IMR-90 (cell line): ENCODE measurements at regions not wholly inside any gene's neighbourhood (a gene's known extent, or its start where the extent isn't known, plus 50 kb on each side); places are given as distances from the start of the nearest gene placed in this dataset.

Experiments
- ATAC-seq: fragments of 200-7000 bp; cut with Tn5 transposase; 2 replicates; pipeline ENCODE4 v1.9.1; 2020; ENCODE audit warnings: low read depth, mild to moderate bottlenecking, moderate library complexity
- BruUV-seq: library from RNA; stranded (reverse); fragments of 400-500 nt; replicated peaks from 2 replicates; lab custom pipeline; 2021; lab: Mats Ljungman, UMichigan
- CTCF ChIA-PET: fragments of 300-600 bp; formaldehyde crosslinking; extraction: SDS; loops from one replicate; lab custom pipeline; 2021; ENCODE audit warnings: antibody characterized with exemption; lab: Yijun Ruan, JAX
- POLR2A ChIA-PET: fragments of 300-600 bp; sonication (Branson Sonifier 250); formaldehyde crosslinking; loops from one replicate; lab custom pipeline; 2022; ENCODE audit warnings: antibody characterized with exemption; ENCODE audit not compliant: unreplicated experiment; lab: Charles Lee
- DNase-seq: peaks from one replicate; pipeline ENCODE4 v3.0.0; 2013
- H2AFZ ChIP-seq: replicated peaks from 2 replicates; pipeline ENCODE3; 2013; ENCODE audit warnings: low read length, mild to moderate bottlenecking; ENCODE audit not compliant: poor library complexity
- H2AK5ac ChIP-seq: 2 replicates; pipeline ENCODE4 v1.6.1; 2013; ENCODE audit warnings: low read depth, low read length, inconsistent platforms
- H2AK9ac ChIP-seq: replicated peaks from 2 replicates; pipeline ENCODE3; 2013; ENCODE audit warnings: mild to moderate bottlenecking, low read depth, low read length, moderate library complexity; ENCODE audit not compliant: poor library complexity
- H2BK120ac ChIP-seq: 2 replicates; pipeline ENCODE4 v1.6.1; 2013; ENCODE audit warnings: low read depth, low read length, inconsistent platforms
- H2BK15ac ChIP-seq: 3 replicates; pipeline ENCODE4 v1.6.1; 2013; ENCODE audit warnings: low read depth, low read length, inconsistent platforms
- H2BK20ac ChIP-seq: 2 replicates; pipeline ENCODE4 v1.6.1; 2013; ENCODE audit warnings: low read depth, mild to moderate bottlenecking, inconsistent platforms, low read length, moderate library complexity
- H2BK5ac ChIP-seq: 2 replicates; pipeline ENCODE4 v1.6.1; 2013; ENCODE audit warnings: mild to moderate bottlenecking, low read depth, low read length, inconsistent platforms; ENCODE audit not compliant: poor library complexity, severe bottlenecking
- H3K14ac ChIP-seq: replicated peaks from 2 replicates; pipeline ENCODE4 v1.6.1; 2013; ENCODE audit warnings: low read depth, low read length, inconsistent platforms
- H3K18ac ChIP-seq: 2 replicates; pipeline ENCODE4 v1.6.1; 2013; ENCODE audit warnings: low read depth, low read length, control low read depth
- H3K23ac ChIP-seq: 2 replicates; pipeline ENCODE4 v1.6.1; 2013; ENCODE audit warnings: low read depth, low read length, inconsistent platforms
- H3K27ac ChIP-seq: 2 replicates; pipeline ENCODE4 v1.5.1; 2013; ENCODE audit warnings: mild to moderate bottlenecking, control low read depth, low read length; ENCODE audit not compliant: insufficient read depth
- H3K27me3 ChIP-seq: 2 replicates; pipeline ENCODE4 v1.6.1; 2013; ENCODE audit warnings: low read length; ENCODE audit not compliant: control insufficient read depth, insufficient read depth
- H3K36me3 ChIP-seq: 2 replicates; pipeline ENCODE4 v1.6.1; 2013; ENCODE audit warnings: low read length, mixed read lengths; ENCODE audit not compliant: control insufficient read depth, insufficient read depth
- H3K4ac ChIP-seq: 2 replicates; pipeline ENCODE4 v1.6.1; 2013; ENCODE audit warnings: low read depth, low read length, inconsistent platforms
- H3K4me1 ChIP-seq: 2 replicates; pipeline ENCODE4 v1.6.1; 2013; ENCODE audit warnings: low read length, mixed read lengths; ENCODE audit not compliant: control insufficient read depth, insufficient read depth
- H3K4me2 ChIP-seq: 2 replicates; pipeline ENCODE4 v1.6.1; 2013; ENCODE audit warnings: low read depth, mild to moderate bottlenecking, control low read depth, low read length, moderate library complexity
- H3K4me3 ChIP-seq: 2 replicates; pipeline ENCODE4 v1.5.1; 2013; ENCODE audit warnings: low read depth, mild to moderate bottlenecking, control low read depth, low read length, moderate library complexity; ENCODE audit not compliant: insufficient read depth
- H3K56ac ChIP-seq: 2 replicates; pipeline ENCODE4 v1.6.1; 2013; ENCODE audit warnings: low read length, inconsistent platforms; ENCODE audit not compliant: insufficient read depth; ENCODE audit errors: extremely low read depth
- H3K79me1 ChIP-seq, 2 experiments: 2 replicates each; pipeline ENCODE4 v1.6.1; 2013; ENCODE audit warnings: low read length in 2 of 2, inconsistent platforms in 1 of 2, low read depth in 1 of 2
- H3K9ac ChIP-seq: 2 replicates; pipeline ENCODE4 v1.6.1; 2013; ENCODE audit warnings: low read depth, low read length, control low read depth
- H3K9me1 ChIP-seq: 2 replicates; pipeline ENCODE4 v1.6.1; 2013; ENCODE audit warnings: low read length, inconsistent platforms; ENCODE audit not compliant: insufficient read depth
- H3K9me3 ChIP-seq: 2 replicates; pipeline ENCODE4 v1.6.1; 2013; ENCODE audit warnings: low read length; ENCODE audit not compliant: control insufficient read depth, insufficient read depth
- H4K20me1 ChIP-seq: 2 replicates; pipeline ENCODE4 v1.6.1; 2013; ENCODE audit warnings: low read length, inconsistent platforms; ENCODE audit not compliant: insufficient read depth
- H4K5ac ChIP-seq: 2 replicates; pipeline ENCODE4 v1.6.1; 2013; ENCODE audit warnings: mild to moderate bottlenecking, low read depth, low read length, control low read depth
- H4K8ac ChIP-seq, 2 experiments: 2 replicates each; pipeline ENCODE4 v1.6.1; 2013; ENCODE audit warnings: low read depth in 2 of 2, low read length in 2 of 2, control low read depth in 1 of 2, inconsistent platforms in 1 of 2
- H4K91ac ChIP-seq: 2 replicates; pipeline ENCODE4 v1.6.1; 2013; ENCODE audit warnings: low read depth, low read length, inconsistent platforms; ENCODE audit not compliant: insufficient read depth
- BHLHE40 ChIP-seq: fragments of 150-350 bp; IDR thresholded peaks from 2 replicates; pipeline ENCODE4 v1.6.1; 2016; ENCODE audit warnings: mild to moderate bottlenecking, low read depth, low read length
- FOS ChIP-seq: fragments of 150-350 bp; IDR thresholded peaks from 2 replicates; pipeline ENCODE4 v1.6.1; 2016; ENCODE audit warnings: low read depth, low read length
- WGBS, 2 experiments: methylation state at CpG; one replicate each; pipeline versions ENCODE4 v1.1.5 to v1.1.7; 2013; ENCODE audit warnings: missing lambda C conversion rate in 2 of 2; ENCODE audit not compliant: insufficient read length in 1 of 2; ENCODE audit errors: extremely low coverage in 2 of 2; 5-methylcytosine and 5-hydroxymethylcytosine counted together
- dilution Hi-C: fragments of 300-500 bp; cut with HindIII; formaldehyde crosslinking; loops from one replicate; pipeline ENCODE4 v1.14.3; 2018; ENCODE audit warnings: low sequenced_read_pairs; ENCODE audit not compliant: unreplicated experiment
- in situ Hi-C: fragments of 300-500 bp; cut with MboI; formaldehyde crosslinking; loops from 3 replicates; pipeline ENCODE4 v1.14.3; 2019; ENCODE audit warnings: low sequenced_read_pairs, inconsistent platforms, mixed read lengths
- intact Hi-C: fragments of 100-400 bp; cut with micrococcal nuclease; formaldehyde crosslinking; loops from 2 replicates; pipeline ENCODE4 v1.10.0; 2022

DNA sequence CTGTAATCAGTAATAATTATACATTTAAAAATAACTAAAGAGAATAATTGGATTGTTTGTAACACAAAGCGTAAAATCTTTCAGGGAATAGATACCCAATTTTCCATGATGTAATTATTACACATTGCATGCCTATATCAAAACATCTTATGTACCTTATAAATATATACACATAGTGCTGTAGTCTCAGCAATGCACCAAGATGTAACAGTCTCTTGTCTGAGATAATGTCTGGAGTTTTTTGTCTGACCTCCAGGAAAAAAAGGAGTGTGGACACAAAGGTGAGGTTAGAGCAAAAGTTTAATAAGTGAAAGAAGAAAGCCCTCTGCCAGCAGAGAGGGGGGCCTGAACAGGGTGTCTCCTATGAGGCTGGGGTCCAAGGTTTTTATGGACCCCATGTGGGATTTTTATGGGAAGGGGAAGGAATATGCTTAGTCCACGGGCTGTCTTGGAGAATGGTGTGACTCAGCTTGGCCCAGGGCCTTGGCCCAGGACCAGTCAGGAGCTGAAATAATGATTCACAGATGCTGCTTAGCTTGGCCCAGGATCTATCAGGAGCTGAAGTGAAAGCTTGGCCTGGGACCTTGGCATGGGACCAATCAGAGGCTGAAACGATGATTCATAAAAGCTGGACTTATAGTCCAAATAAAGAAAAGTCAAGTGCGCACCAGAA lies 545.0 kb downstream of the ZPLD1 start:
- no peak overlapping the region for H3K18ac ChIP-seq
- POLR2A ChIA-PET = no interaction called here
- CTCF ChIA-PET = no interaction called here

More for the DNA sequence above, 545.0 kb downstream of the ZPLD1 start:
- no CpG with 5 or more reads among the region's 4 CpGs for WGBS, 2 experiments
- peak; percentile 77 for ATAC-seq
- no peak overlapping the region for H2AFZ ChIP-seq
- H2AK5ac ChIP-seq = no peak overlapping the region
- H2BK5ac ChIP-seq = no peak overlapping the region
- no peaks in the 10 kb centered on the region for H3K79me1 ChIP-seq
- peak; percentile 84 for DNase-seq
- no peaks in the 10 kb centered on the region for H3K9me1 ChIP-seq
- no peak overlapping the region for H4K5ac ChIP-seq
- H3K4me3 ChIP-seq = no peak overlapping the region
- H3K27me3 ChIP-seq = no peaks in the 10 kb centered on the region
- no peaks in the 10 kb centered on the region for H3K36me3 ChIP-seq
- H2BK15ac ChIP-seq = no peak overlapping the region
- H3K14ac ChIP-seq = no peak overlapping the region
- H3K27ac ChIP-seq = no peak overlapping the region
- BruUV-seq = no TSS peak
- intact Hi-C loops (no loop called here), in situ Hi-C loops (no loop called here), dilution Hi-C loops (no loop called here)
- H3K4me2 ChIP-seq = no peak overlapping the region
- no peak overlapping the region for H4K91ac ChIP-seq
- no peak overlapping the region for H3K23ac ChIP-seq
- H2BK120ac ChIP-seq = no peak overlapping the region
- H3K4ac ChIP-seq = no peak overlapping the region
- no peaks in the 10 kb centered on the region for H3K4me1 ChIP-seq
- H4K8ac ChIP-seq = no peak overlapping the region
- H2BK20ac ChIP-seq = no peak overlapping the region
- H3K56ac ChIP-seq = no peak overlapping the region
- TF ChIP-seq FOS = 0 out of 2 replicates have a peak, but pooled peaks have one; percentile 20
- TF ChIP-seq BHLHE40 = no peak
- no peak overlapping the region for H3K9ac ChIP-seq
- H3K9me3 ChIP-seq = no peaks in the 10 kb centered on the region; the same call in 1 of the 2 replicates
- H4K20me1 ChIP-seq = no peaks in the 10 kb centered on the region
- no peak overlapping the region for H2AK9ac ChIP-seq
